H4 (cell line): ENCODE measurements at regions not wholly inside any gene's neighbourhood (a gene's known extent, or its start where the extent isn't known, plus 50 kb on each side); places are given as distances from the start of the nearest gene placed in this dataset.
"Not testable (repeated sequence)": the region's sequence is repeated elsewhere in the genome, so short reads cannot be mapped to it uniquely, and the experiment has no call there.

Source experiments
- DNase-seq: peaks from one replicate; pipeline ENCODE4 v3.0.0-alpha.2; 2015; ENCODE audit warnings: low spot score

- DNase-seq: not testable (repeated sequence)
Measured at GRCh38 chr6:155529814-155530213, 74.2 kb upstream of the NOX3 start.

- DNase-seq: peak; percentile 67
Measured at GRCh38 chr6:155528982-155529453, 73.4 kb upstream of the NOX3 start.

GRCh38 chr6:155528335-155528734 is 72.7 kb upstream of the NOX3 start:
- no peak for DNase-seq

GRCh38 chr6:155527443-155527842 is 71.8 kb upstream of the NOX3 start:
- no peak for DNase-seq

DNA sequence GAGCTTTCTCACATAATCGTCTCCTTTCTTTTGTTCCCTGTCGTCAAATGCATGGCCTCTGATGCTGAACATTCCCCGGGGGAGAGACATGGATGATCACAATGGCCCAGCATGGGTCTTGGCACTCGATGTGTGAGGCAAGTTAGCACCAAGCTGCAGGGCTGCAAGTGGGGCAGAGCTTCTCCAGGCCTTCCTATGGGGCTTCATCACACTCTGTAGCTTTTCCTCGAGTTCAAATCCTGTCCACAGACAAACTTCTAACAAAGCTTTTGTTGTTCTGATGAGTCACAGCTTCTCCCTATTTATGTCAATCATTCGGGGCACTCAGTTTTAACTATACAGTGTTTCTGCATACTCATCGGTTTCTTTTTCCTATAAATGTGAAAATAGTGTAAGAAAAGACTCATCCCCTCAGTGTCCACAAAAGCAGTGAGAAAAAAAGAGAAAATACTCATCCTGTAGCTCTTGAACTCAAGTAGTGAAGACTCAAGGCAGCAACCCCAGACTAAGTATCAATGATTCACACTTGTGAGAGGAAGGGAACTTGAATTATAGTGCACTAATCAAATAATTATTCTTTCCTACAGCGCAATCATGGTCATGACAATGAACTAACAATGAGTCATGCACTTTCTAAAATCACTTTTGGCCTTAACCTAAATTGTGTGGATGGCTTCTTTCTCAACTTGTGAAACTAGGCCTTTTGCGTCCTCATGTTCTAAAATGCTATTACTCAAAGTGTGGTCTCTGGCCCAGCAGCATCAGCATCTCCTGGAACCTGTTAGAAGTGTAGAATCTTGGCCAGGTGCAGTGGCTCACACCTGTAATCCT is 68.4 kb upstream of the NOX3 start:
- no peak for DNase-seq

DNA sequence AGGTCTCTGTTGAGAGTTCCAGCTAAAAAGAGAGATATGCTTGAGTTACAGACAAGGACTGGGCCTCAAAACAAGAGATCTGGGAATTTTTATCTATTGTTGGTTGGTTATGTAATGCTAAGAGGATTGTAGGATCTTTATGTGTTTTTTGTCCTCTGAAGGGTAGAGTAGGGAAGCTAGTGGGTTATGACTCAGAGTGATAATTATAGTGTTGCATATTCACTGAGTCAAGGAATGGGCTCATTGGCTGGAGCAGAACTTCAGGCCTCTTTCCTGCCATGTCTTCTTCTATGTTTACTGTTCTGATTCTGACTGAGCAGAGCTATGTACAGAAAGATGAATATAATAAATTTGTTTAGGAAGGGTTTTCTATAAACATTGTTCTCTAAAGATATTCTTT is 66.1 kb upstream of the NOX3 start:
- peak; percentile 35 for DNase-seq

- no peak for DNase-seq
Measured at GRCh38 chr6:155520078-155520477, 64.4 kb upstream of the NOX3 start.

DNA sequence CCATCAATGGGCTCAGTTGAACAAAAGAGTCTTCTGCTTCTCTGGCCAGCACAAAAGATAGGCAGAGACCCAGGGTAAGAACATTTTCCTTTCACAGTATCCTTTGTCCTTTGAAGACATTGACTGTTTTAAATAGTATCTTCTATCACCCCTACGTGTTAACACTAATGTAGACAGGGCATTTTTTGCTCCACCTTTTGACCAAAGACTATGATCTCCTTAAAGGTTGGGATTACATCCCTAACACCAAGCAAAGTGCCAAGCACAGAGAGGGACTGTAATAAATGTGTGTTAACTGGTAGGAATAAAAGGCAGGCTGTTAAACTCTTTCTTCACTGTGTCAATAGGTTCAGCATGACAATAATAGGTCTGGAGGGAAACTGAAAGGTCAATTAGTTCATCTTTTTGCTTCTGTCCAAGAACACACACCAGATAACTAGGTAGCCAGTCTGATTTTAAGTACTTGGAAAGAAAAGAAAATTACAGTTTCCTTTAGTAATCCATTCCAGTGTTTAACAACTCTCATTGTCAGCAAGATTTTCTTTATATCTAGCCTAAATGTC is 63.6 kb upstream of the NOX3 start:
- no peak for DNase-seq

GRCh38 chr6:155517294-155517693 is 61.7 kb upstream of the NOX3 start:
- DNase-seq: peak; percentile 24

DNA sequence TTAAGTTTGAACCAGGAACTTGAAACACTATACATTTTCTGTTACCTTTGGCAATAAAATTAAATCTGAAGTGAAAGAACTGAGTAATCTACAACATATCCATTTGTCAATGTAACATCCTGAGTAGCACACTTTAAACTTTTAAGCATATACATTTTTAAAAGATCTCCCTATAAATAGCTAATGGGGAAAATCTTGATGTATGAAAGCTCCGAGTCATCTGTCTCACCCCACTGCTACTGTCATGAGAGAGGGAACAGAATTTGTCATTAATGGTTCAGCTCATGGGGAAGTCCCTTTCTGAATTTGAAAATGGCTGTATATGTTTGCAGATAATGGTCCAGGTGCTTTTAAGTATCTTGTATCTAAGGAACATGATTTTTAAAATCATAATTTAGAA is 55.2 kb upstream of the NOX3 start:
- DNase-seq: no peak

DNA sequence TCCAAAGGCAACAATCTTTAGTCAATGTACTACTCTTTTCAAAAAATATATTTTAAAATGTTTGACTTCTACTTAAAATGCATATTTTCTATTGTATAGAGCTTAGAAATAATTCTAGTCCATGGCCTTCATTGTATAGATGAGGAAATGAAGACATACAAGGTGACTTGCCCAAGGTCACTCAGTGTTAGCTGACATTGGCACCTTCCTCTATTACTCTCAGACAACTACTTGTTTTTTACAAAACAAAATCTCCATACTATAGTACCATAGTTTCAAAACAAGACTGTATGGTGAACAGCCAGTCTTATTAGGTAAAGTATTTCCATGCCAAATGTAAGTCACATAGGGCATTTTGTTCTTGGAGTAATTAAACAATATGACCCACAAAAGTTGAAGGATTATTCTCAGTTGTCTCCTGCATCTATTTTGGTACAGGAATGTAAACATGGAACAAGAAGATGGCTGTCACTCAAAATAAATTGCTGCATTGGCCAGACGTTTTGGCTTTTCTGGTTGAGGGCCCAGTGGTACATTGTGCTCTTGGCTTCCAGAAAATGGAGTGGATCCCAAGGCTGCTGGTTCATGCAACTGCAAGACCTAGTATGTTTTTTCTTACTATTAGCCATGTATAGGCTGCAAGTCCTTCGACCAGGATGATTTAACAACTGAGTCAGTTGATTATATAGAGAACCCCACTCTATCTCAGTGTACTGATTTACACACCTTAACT is 54.3 kb upstream of the NOX3 start:
- DNase-seq: no peak

DNA sequence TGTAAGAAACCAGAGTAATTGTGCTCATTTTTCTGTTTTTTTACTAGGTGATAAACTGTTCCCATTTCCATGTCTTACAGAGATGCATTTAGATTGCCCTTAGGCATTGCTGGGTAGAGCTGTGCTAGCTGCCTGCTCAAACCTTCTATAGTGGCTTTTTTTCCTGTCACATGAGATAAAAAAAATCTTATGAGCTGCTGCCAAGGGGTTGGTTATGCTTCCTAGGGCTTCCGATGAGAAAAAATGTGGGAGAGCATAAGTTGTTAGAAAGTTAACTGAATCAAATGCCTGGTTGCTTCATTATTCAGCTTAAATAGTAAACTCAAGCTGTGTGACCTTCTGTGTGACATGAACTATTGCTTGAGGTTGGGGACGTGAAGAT is 50.0 kb upstream of the NOX3 start:
- no peak for DNase-seq
